Inferior parietal cortex (tissue), 1 donor: ENCODE measurements at regions not wholly inside any gene's neighbourhood (a gene's known extent, or its start where the extent isn't known, plus 50 kb on each side); places are given as distances from the start of the nearest gene placed in this dataset.
A peak's percentile ranks its signal among the peaks of the same experiment; 100 is the strongest.
"Not testable (repeated sequence)": the region's sequence is repeated elsewhere in the genome, so short reads cannot be mapped to it uniquely, and the experiment has no call there.

Experiments used
- DNase-seq: peaks from one replicate; pipeline ENCODE4 v3.0.0-alpha.2; 2016; ENCODE audit errors: extremely low spot score

DNA sequence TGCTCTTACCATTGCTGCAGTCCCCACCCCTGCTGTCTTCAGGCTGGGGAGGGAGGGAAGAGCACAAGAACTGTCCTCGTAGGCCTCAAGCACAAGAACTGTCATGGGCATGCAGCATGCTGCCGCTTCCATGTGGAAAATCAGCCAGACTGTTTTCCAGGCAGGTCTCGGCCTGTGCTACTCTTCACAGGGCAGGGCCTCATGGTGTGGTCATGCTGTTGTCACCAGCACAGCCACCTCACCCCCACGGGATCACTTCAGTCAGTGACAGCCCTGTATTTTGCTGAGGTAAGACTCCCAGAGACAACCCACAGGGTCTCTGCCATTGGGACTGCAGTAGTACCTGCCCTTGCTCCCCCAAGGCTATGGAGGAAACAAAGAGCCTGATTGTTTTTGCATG is 205.3 kb downstream of the NAP1L3 start:
- DNase-seq, result no peak

DNA sequence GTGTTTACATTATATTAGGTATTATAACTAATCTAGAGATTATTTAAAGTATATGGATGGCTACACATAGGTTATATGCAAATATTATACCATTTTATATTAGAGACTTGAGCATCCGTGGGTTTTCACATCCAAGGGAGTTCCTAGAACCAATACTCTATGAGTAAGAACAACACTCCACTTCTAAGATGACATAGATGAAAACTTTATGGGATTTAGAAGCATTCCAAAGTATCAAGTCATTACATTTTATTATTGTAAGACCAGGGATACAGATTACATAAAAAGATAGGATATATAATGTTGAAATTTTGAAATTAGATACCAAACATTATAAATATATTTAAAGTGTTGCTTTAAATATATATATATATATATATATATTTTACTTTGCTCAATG is 207.0 kb downstream of the NAP1L3 start:
- no peak for DNase-seq

DNA sequence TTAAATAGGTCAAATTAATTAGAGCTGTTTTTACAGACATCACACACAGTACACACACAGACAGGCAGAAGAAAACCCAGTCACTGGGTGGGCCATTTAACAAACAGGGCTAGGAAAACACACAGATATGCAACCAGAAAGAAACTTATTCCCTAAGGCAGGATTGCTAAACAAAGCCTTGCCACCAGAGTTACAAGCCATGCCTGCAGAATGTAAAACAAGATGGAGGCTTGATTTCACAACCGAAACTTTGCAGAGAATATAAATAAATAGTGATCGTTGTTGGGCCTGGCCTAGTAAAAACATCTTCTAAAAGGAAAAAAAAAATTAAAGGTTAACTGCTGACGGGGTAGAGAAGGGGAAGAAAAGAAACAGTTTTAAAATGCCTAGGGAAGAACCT is 212.3 kb downstream of the NAP1L3 start:
- no peak for DNase-seq

DNA sequence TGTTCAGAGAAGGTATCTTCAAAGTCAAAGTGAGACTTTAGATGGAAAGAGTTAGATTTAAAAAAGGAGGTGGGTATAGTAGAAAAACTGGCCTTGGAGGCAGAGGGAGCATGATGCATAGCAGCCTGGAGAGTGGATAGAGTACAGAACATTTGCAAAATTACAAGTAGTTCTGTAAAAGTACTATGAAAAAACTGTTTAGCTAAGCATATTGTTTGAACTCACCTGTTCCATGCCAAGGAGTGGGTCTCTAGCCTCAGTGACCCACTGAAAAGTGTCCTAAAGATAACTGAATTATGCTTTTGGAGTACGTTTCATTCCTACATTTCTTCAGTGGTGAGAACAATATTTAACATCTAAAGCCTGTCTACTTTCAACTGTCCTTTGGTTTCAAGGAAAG is 218.9 kb downstream of the NAP1L3 start:
- no peak for DNase-seq

DNA sequence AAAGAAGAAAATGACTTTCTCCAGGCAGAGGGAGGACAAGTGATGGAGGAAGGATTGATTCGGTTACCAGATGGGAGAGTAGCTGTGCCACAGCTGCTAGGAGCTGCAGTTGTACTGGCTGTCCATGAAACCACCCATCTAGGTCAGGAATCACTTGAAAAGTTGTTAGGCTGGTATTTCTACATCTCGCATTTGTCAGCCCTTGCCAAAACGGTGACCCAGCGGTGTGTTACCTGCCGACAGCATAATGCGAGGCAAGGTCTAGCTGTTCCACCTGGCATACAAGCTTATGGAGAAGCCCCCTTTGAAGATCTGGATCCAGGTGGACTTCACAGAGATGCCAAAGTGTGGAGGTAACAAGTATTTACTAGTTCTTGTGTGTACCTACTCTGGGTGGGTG is 238.7 kb downstream of the NAP1L3 start:
- not testable (repeated sequence) for DNase-seq

DNA sequence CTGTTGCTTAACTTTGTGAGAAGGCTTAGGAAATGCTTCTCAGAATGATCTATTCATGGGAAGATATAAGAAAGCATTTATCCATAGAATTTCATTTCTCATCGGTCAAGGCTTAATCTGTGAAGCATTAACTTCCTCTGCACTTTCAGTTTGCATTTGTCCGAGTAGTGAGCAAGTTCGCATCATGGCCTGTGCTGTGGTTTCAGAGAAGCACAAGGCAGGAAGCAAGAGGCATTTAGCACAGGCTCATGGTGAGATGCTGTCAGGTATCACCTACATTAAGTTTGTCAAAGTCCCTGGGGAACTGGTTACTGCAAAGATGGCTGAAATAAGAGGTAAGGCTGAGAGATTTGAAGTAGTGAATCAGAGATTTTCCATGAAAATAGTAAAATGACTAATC is 244.9 kb downstream of the NAP1L3 start:
- no peak for DNase-seq

DNA sequence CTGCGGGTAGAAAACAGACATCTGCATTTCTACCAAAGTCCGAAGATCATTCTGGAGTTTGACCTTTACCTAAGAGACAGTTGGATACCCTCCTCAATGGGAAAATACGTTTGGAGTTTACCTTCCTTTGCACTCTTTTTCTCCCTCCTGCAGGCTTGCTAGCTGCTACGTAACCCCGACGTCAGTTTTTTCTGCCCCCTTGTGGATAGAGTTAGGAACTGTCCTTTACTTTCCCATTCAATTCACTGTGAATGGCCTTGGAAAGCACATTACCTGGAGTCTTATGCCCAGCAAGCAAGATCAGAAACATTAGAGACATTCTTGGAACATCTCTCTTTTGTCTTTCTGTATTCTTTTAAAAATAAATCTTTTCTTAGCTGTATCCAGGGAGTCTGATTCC is 250.7 kb downstream of the NAP1L3 start:
- peak; percentile 29 for DNase-seq

DNA sequence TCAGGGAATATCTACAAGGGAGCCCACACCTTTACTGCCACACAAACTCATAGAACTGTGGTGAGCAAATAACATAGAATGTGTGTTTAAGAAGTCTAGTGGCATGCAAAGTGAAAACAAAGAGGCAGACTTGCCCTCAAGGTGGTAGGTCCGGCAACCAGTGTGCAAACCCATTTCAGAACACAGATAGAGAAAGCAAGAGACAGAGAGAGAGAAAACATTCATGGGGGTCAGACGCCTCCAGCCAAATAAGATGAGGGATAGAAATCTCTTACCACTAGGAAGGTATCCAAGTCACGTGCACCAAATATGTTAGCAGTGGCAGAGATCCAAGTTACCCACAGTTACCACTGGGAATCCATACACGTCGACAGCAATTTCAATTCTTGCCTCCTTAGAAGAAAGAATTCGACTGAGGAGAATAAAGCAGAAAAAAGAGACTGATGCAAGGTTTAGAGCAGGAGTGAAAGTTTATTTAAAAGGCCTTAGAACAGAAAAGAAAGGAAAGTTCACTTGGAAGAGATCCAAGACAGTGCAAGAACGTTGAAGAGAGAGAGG is 252.8 kb downstream of the NAP1L3 start:
- no peak for DNase-seq

DNA sequence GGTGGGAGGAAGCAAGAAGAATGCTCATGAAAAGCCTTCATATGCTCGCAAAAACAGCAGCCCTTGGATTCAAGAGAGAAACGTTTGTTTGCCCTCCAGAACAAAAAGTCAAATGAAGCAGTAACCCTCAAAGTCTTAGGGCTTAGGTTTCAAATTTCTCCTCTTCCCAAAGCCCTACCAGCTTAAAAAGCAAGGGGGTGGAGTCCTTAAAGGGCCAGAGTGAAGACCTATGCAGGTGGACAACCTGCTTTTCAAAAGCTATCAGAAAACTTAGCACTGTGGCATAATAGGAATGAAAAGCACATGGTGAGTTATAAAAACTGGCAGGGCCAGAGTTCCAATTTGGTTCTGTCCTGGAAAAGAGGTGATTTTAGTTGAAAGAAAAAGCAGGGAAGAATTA is 253.3 kb downstream of the NAP1L3 start:
- DNase-seq, result no peak

DNA sequence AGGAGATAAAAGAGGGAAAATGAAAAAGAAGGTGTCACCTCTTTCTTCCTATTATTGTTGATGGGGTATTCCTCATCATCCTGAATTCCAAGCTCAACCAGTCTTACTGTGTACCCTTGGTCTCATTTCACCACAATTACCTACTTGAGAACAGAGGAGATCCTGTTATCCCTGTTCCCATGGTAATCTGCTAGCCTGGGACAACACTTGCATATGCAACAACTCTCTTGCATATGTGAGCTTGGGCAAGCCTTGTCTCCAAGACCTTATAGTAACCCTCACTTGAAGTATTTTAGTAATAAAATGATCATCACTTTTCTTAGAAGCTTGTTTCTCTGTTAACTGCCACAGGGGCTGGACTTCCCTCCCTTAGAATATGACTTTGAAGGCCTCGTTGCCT is 253.7 kb downstream of the NAP1L3 start:
- no peak for DNase-seq

DNA sequence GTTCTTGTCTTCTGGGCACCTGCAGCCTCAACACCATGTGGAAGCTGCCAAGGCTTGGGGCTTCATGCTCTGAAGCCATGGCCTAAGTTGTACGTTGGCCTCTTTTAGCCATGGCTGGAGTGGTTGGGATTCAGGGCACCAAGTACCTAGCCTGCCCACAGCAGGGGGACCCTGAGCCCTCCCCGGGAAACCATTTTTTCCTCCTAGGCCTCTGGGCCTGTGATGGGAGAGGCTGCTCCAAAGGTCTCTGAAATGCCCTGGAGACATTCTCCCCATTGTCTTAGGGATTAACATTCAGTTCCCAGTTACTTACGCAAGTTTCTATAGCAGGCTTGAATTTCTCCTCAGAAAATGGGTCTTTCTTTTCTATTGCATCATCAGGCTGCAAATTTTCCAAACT is 269.3 kb downstream of the NAP1L3 start:
- DNase-seq, result no peak

DNA sequence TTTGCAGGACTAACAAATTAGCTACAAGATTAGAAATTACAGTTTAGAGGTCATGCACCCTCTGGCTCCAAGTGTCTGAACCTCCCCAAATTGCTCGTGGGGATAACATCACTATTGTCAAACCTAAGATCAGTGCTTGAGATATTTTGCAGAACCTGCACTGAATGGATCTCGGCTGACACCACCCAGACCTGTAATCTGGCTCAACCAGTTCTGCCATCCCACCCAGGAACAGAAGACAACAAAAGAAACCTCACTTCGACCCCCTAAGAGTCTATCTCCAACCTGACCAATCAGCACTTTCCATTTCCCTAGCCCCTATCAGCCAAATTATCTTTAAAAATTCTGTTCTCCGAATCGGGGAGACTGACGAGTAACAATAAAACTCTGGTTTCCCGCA is 318.7 kb downstream of the NAP1L3 start:
- DNase-seq, result no peak

DNA sequence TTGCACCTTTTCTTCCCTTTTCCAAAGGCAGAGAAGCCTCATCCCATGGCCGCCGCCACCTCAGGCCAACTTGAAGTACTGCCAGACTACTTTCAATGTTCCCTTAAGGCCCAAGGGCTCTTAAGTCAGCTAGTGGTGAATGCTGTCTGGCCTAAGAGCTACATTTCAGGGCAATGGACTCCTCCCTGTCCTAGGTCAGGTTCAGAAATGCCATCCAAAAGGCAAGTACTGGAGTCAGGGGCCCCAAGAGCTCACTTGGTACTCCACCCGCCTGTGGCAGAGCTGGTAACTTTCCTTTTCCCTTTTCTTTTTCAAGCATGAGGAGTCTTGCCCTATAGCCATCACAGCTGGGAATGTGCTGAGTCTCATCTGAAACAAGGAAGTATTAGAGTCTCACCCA is 327.1 kb downstream of the NAP1L3 start:
- DNase-seq, result no peak

DNA sequence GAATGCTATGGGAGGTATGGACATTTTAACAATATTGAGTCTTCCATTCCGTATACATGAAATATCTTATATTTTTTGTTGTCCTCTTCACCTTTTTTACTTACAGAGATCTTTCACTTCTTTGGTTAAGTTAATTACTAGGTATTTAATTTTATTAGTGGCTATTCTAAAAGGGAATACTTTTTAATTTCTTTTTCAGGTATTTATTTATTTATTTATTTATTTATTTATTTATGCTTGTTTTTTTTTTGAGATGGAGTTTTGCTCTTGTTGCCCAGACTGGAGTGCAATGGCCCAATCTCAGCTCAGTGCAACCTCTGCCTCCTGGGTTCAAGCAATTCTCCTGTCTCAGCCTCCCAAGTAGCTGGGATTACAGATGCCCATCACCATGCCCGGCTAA is 329.1 kb downstream of the NAP1L3 start:
- DNase-seq, result not testable (repeated sequence)

DNA sequence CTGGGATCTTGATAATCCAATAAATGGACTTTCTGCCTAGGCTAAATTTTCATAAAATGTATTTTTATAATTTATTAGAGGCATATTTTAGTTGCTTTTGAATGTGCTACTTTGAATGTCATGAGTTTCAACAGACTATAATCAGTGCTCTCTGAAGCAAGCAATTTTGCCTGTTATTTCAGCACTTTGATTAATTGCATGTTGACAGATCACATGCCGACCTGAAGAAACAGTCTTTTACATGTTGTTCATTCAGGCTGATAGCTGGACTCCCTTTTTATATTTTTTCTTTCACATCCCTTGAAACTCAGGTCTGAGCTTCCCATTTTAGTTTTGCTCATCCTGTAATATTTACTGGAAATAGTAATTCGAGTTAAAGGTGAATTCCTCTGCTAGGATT is 341.0 kb downstream of the NAP1L3 start:
- DNase-seq, result no peak

DNA sequence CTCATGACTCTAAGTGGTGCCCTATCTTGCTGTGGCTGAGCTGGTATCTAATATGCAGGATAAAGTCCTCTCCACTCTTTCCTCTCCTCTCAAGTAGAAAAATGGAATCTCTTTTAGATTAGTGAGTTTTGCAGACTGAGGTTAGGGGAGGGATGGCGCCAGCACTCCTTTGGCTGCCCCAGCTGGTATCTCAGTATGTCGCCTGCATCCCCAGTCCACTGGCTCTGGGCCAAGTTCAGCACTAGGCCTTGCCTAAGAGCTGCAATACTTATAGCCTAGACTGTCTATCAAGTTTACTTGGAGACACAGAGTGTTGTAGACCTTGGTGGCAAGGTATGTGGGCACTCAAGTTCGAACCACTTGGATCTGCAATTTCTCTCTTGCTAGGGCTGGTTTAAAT is 351.3 kb downstream of the NAP1L3 start:
- DNase-seq, result no peak

DNA sequence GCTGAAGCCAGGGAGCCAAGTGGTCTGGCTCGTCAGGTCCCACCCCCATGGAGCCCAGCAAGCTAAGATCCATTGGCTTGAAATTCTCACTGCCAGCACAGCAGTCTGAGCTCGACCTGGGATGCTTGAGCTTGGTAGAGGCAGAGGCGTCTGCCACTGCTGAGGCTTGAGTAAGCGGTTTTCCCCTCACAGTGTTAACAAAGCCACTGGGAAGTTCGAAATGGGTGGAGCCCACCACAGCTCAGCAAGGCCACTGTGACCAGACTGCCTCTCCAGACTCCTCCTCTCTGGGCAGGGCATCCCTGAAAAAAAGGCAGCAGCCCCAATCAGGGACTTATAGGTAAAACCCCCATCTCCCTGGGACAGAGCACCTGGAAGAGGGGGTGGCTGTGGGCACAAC is 353.8 kb downstream of the NAP1L3 start:
- no peak for DNase-seq
